Neuronal stem cell (in vitro differentiated cells): ENCODE measurements at regions not wholly inside any gene's neighbourhood (a gene's known extent, or its start where the extent isn't known, plus 50 kb on each side); places are given as distances from the start of the nearest gene placed in this dataset.

Experiments
- DNase-seq: peaks from one replicate; pipeline ENCODE4 v3.0.0-alpha.2; 2013; ENCODE audit warnings: low spot score
- H2AFZ ChIP-seq: one replicate; pipeline ENCODE4 v1.6.1; 2013; ENCODE audit warnings: mild to moderate bottlenecking, low read length, inconsistent platforms
- H2AK5ac ChIP-seq: 2 replicates; pipeline ENCODE4 v1.6.1; 2013; ENCODE audit warnings: low read depth, mild to moderate bottlenecking, inconsistent platforms, low read length, moderate library complexity, mixed read lengths
- H2BK120ac ChIP-seq: 2 replicates; pipeline ENCODE4 v1.6.1; 2013; ENCODE audit warnings: low read depth, mild to moderate bottlenecking, inconsistent platforms, low read length, moderate library complexity, mixed read lengths
- H2BK12ac ChIP-seq: one replicate; pipeline ENCODE4 v1.6.1; 2013; ENCODE audit warnings: low read length, inconsistent platforms
- H2BK15ac ChIP-seq: 2 replicates; pipeline ENCODE4 v1.6.1; 2013; ENCODE audit warnings: mild to moderate bottlenecking, low read length, inconsistent platforms, mixed read lengths
- H2BK5ac ChIP-seq: one replicate; pipeline ENCODE4 v1.6.1; 2013; ENCODE audit warnings: inconsistent platforms, mild to moderate bottlenecking, low read length, moderate library complexity
- H3K14ac ChIP-seq: one replicate; pipeline ENCODE4 v1.6.1; 2013; ENCODE audit warnings: low read length, inconsistent platforms
- H3K18ac ChIP-seq: 2 replicates; pipeline ENCODE4 v1.6.1; 2013; ENCODE audit warnings: low read length, inconsistent platforms
- H3K23ac ChIP-seq: 2 replicates; pipeline ENCODE4 v1.6.1; 2013; ENCODE audit warnings: low read depth, mild to moderate bottlenecking, mixed read lengths, low read length, inconsistent platforms; ENCODE audit not compliant: poor library complexity
- H3K27ac ChIP-seq: replicated peaks from 3 replicates; pipeline ENCODE4 v1.5.1; 2013; ENCODE audit warnings: low read length, inconsistent platforms
- H3K27me3 ChIP-seq, 3 experiments: 2 replicates each; pipeline ENCODE4 v1.6.1; 2013; ENCODE audit warnings: low read length in 3 of 3, mild to moderate bottlenecking in 2 of 3, inconsistent platforms in 1 of 3, low read depth in 1 of 3, mixed read lengths in 1 of 3, moderate library complexity in 1 of 3; ENCODE audit not compliant: control insufficient read depth in 3 of 3, insufficient read depth in 3 of 3
- H3K36me3 ChIP-seq, 2 donors: replicated peaks in 1 of 2; 2 replicates each; pipeline ENCODE4 v1.6.1; 2013; ENCODE audit warnings: low read length in 2 of 2; ENCODE audit not compliant: control insufficient read depth in 2 of 2, insufficient read depth in 2 of 2
- H3K4ac ChIP-seq: 2 replicates; pipeline ENCODE4 v1.6.1; 2013; ENCODE audit warnings: inconsistent platforms, mild to moderate bottlenecking, low read length, moderate library complexity
- H3K4me1 ChIP-seq, 2 donors: 1 replicate in 1 of 2; 2 replicates in 1 of 2; pipeline ENCODE4 v1.6.1; 2013; ENCODE audit warnings: low read length in 2 of 2, low read depth in 1 of 2; ENCODE audit not compliant: control insufficient read depth in 2 of 2, insufficient read depth in 1 of 2
- H3K4me2 ChIP-seq: one replicate; pipeline ENCODE4 v1.6.1; 2013; ENCODE audit warnings: mild to moderate bottlenecking, low read length, inconsistent platforms; ENCODE audit not compliant: insufficient read depth, poor library complexity, severe bottlenecking
- H3K4me3 ChIP-seq, 2 donors: 2 replicates each; pipeline ENCODE4 v1.5.1; 2013; ENCODE audit warnings: low read length in 2 of 2, mild to moderate bottlenecking in 2 of 2, inconsistent platforms in 1 of 2, moderate library complexity in 1 of 2
- H3K79me1 ChIP-seq: one replicate; pipeline ENCODE4 v1.6.1; 2013; ENCODE audit warnings: low read depth, mild to moderate bottlenecking, inconsistent platforms, low read length, moderate library complexity
- H3K9ac ChIP-seq: one replicate; pipeline ENCODE4 v1.6.1; 2013; ENCODE audit warnings: mild to moderate bottlenecking, low read depth, low read length, inconsistent platforms; ENCODE audit not compliant: poor library complexity
- H3K9me3 ChIP-seq, 2 donors: replicated peaks in 1 of 2; 2 replicates each; pipeline versions ENCODE3 to v1.6.1; 2013; ENCODE audit warnings: low read length in 2 of 2, mild to moderate bottlenecking in 2 of 2, inconsistent platforms in 1 of 2, low read depth in 1 of 2, mixed read lengths in 1 of 2, moderate library complexity in 1 of 2; ENCODE audit not compliant: control insufficient read depth in 2 of 2, insufficient read depth in 1 of 2
- H4K8ac ChIP-seq: one replicate; pipeline ENCODE4 v1.6.1; 2013; ENCODE audit warnings: low read depth, mild to moderate bottlenecking, inconsistent platforms, low read length, moderate library complexity
- H4K91ac ChIP-seq: one replicate; pipeline ENCODE4 v1.6.1; 2013; ENCODE audit warnings: low read length, low read depth, mild to moderate bottlenecking, inconsistent platforms; ENCODE audit not compliant: poor library complexity
- WGBS, 2 donors: extraction: QIAGEN DNeasy Blood & Tissue Kit; methylation state at CpG; one replicate each; pipeline ENCODE4 v1.1.7; 2013; ENCODE audit warnings: missing lambda C conversion rate in 2 of 2, mixed read lengths in 1 of 2; ENCODE audit not compliant: insufficient read length in 2 of 2, insufficient replicate concordance in 1 of 2; ENCODE audit errors: extremely low coverage in 2 of 2; 5-methylcytosine and 5-hydroxymethylcytosine counted together

DNA sequence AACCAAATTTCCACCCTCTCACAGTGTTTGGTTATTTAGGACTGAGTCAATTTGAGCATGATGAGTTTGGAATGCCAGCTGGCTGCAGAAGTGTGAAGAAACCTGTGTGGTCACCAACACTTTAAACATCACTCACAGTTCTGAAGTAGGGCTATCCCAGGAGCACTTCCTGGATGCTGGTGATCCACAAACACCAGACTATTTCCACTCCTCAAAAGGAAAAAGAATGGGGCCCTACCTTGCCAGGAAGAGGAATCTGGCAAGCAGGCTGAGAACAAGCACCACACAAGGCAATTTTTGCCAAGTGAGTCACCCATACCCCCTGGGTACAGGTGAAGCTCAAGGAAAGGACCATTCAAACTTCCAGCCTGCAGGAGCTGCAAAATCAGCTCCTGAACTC lies 294.2 kb upstream of the PTGER4 start:
- peaks cover 0 to 8% of the 10 kb centered on the region in 2 donors for H3K4me1 ChIP-seq
- H3K23ac ChIP-seq, result no peak overlapping the region
- H2BK120ac ChIP-seq, result no peak overlapping the region
- no peak for DNase-seq
- H3K4ac ChIP-seq, result no peak overlapping the region
- no peaks in the 10 kb centered on the region for H3K9me3 ChIP-seq
- no peak overlapping the region for H2AK5ac ChIP-seq
- no peaks in the 10 kb centered on the region for H3K79me1 ChIP-seq
- H3K14ac ChIP-seq, result no peak overlapping the region
- no peak overlapping the region for H3K4me2 ChIP-seq
- H2AFZ ChIP-seq, result no peak overlapping the region
- no peaks in the 10 kb centered on the region for H3K27me3 ChIP-seq
- H4K91ac ChIP-seq, result no peak overlapping the region
- H3K36me3 ChIP-seq, result no peaks in the 10 kb centered on the region
- H2BK15ac ChIP-seq, result no peak overlapping the region
- no peak overlapping the region for H4K8ac ChIP-seq
- H2BK5ac ChIP-seq, result no peak overlapping the region
- no peak overlapping the region for H2BK12ac ChIP-seq
- H3K4me3 ChIP-seq, result no peak overlapping the region
- H3K9ac ChIP-seq, result no peak overlapping the region
- no peak overlapping the region for H3K27ac ChIP-seq
- no peak overlapping the region for H3K18ac ChIP-seq

DNA sequence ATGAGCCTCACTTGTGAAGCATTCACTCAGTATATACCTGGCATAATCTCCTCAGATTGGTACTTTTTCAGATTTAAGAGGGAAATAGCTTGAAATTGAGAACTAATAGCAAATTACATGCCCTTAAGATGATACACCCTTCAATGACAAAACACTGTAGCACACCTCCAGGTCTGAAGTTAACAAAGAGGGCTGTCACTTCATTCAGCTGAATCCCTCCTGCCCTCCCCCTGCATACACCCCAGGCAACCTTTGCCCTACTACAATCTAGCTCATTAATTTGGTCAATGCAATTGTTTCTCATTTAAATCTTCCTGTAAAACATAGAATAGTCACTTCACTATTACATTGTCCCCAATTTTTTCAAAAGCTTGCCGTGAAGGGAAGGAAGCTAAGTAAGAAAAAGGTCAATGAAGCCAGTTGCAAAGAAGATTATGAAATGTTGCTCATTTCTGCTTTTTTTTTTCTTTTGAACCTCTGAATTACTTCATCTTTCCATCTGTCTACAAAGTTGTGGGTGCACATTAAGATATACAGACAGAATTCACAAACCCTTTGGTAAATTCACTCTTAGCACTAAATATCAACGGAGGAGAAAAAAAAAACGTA lies 294.8 kb upstream of the PTGER4 start:
- Histone ChIP-seq H2AFZ (no peak overlapping the region), H2BK120ac (no peak overlapping the region), H3K23ac (no peak overlapping the region), H3K36me3 (no peaks in the 10 kb centered on the region), H3K18ac (no peak overlapping the region), H4K8ac (no peak overlapping the region), H3K4ac (no peak overlapping the region), H3K4me2 (no peak overlapping the region), H3K4me3 (no peak overlapping the region), H3K27me3 (no peaks in the 10 kb centered on the region), H3K9ac (no peak overlapping the region), H3K79me1 (no peaks in the 10 kb centered on the region), H2BK12ac (no peak overlapping the region), H2BK15ac (no peak overlapping the region), H3K9me3 (no peaks in the 10 kb centered on the region), H3K14ac (no peak overlapping the region), H2AK5ac (no peak overlapping the region), H3K4me1 (peaks cover 0 to 8% of the 10 kb centered on the region in 2 donors), H2BK5ac (no peak overlapping the region), H4K91ac (no peak overlapping the region), H3K27ac (no peak overlapping the region)
- no peak for DNase-seq
- WGBS, 2 donors, result no CpG with 5 or more reads among the region's 3 CpGs

- no peak overlapping the region for H3K4me2 ChIP-seq
- no peak overlapping the region for H4K91ac ChIP-seq
- no peak overlapping the region for H2AFZ ChIP-seq
- H3K4me3 ChIP-seq, result no peak overlapping the region
- H3K4me1 ChIP-seq, result peaks cover 0 to 8% of the 10 kb centered on the region in 2 donors
- H2BK5ac ChIP-seq, result no peak overlapping the region
- no CpG with 5 or more reads among the region's 3 CpGs for WGBS, 2 donors
- no peak overlapping the region for H3K14ac ChIP-seq
- no peak overlapping the region for H4K8ac ChIP-seq
- no peaks in the 10 kb centered on the region for H3K79me1 ChIP-seq
- H3K27ac ChIP-seq, result no peak overlapping the region
- no peak overlapping the region for H2BK120ac ChIP-seq
- no peak overlapping the region for H3K23ac ChIP-seq
- no peak overlapping the region for H2BK15ac ChIP-seq
- no peak overlapping the region for H2BK12ac ChIP-seq
- H3K36me3 ChIP-seq, result no peaks in the 10 kb centered on the region
- H3K27me3 ChIP-seq, result no peaks in the 10 kb centered on the region
- H3K9ac ChIP-seq, result no peak overlapping the region
- no peak for DNase-seq
- no peak overlapping the region for H3K18ac ChIP-seq
- H2AK5ac ChIP-seq, result no peak overlapping the region
- H3K9me3 ChIP-seq, result no peaks in the 10 kb centered on the region
- H3K4ac ChIP-seq, result no peak overlapping the region
Observed at GRCh38 chr5:40383749-40384651, 295.7 kb upstream of the PTGER4 start.

DNA sequence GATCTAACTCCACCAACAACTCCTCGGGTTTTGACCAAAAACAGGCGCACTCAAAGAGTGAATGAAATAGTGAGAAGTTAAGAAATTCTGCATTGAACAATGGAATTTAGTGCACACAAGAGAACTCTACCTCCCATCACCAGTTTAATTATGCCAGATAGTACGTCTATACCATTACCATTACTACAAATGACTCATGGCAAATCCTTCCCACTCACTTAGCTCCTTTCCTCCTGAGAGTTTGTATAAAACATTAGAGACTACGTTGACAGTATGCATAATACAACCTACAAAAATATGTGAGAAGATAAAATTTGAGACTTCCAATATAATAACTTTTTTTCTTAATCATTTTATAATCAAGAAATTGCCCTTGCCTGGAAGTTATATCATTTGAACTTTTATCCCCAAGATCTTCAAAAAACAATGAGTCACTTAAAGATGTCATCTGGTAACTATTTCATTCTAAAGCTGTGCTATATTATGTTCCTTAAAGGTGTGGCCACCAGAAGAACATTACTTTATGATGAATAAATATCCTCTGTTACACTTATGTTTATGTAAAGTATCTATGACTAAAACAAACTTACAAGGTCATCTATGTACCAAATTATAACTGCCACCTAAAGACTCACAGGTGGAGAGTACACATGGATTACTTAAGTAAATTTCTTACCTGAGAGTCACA lies 297.9 kb upstream of the PTGER4 start:
- no CpG with 5 or more reads among the region's 4 CpGs for WGBS, 2 donors
- no peak overlapping the region for H3K9ac ChIP-seq
- H2BK5ac ChIP-seq, result no peak overlapping the region
- no peak overlapping the region for H2BK120ac ChIP-seq
- H3K79me1 ChIP-seq, result no peaks in the 10 kb centered on the region
- no peak overlapping the region for H2BK15ac ChIP-seq
- peaks cover 0 to 8% of the 10 kb centered on the region in 2 donors for H3K4me1 ChIP-seq
- H3K4me3 ChIP-seq, result no peak overlapping the region
- no peaks in the 10 kb centered on the region for H3K36me3 ChIP-seq
- no peak overlapping the region for H3K14ac ChIP-seq
- no peak for DNase-seq
- no peak overlapping the region for H2AFZ ChIP-seq
- H3K18ac ChIP-seq, result no peak overlapping the region
- H3K4ac ChIP-seq, result no peak overlapping the region
- no peak overlapping the region for H4K8ac ChIP-seq
- H3K27ac ChIP-seq, result no peak overlapping the region
- no peak overlapping the region for H2BK12ac ChIP-seq
- H3K27me3 ChIP-seq, result no peaks in the 10 kb centered on the region
- no peak overlapping the region for H3K4me2 ChIP-seq
- H3K23ac ChIP-seq, result no peak overlapping the region
- H3K9me3 ChIP-seq, result no peaks in the 10 kb centered on the region
- no peak overlapping the region for H2AK5ac ChIP-seq
- H4K91ac ChIP-seq, result no peak overlapping the region
